Mesothelial cell of epicardium (in vitro differentiated cells): ENCODE measurements at regions not wholly inside any gene's neighbourhood (a gene's known extent, or its start where the extent isn't known, plus 50 kb on each side); places are given as distances from the start of the nearest gene placed in this dataset.
A peak's percentile ranks its signal among the peaks of the same experiment; 100 is the strongest.

Source experiments
- DNase-seq, 2 experiments: peaks; one replicate each; pipeline ENCODE4 v3.0.0; 2021; ENCODE audit warnings: low spot score in 2 of 2; ENCODE audit not compliant: unreplicated experiment in 2 of 2
- H3K27ac Mint-ChIP-seq: 2 replicates; pipeline ENCODE4 v1.8.0; 2021; ENCODE audit warnings: mixed read lengths
- H3K27me3 Mint-ChIP-seq: 2 replicates; pipeline ENCODE4 v1.8.0; 2021; ENCODE audit warnings: low read depth, mixed read lengths
- H3K36me3 Mint-ChIP-seq: 2 replicates; pipeline ENCODE4 v1.8.0; 2021; ENCODE audit warnings: mixed read lengths
- H3K4me1 Mint-ChIP-seq: 2 replicates; pipeline ENCODE4 v1.8.0; 2021; ENCODE audit warnings: mixed read lengths
- H3K4me3 Mint-ChIP-seq: 2 replicates; pipeline ENCODE4 v1.8.0; 2021; ENCODE audit warnings: mild to moderate bottlenecking, moderate library complexity, mixed read lengths
- H3K9me3 Mint-ChIP-seq: 2 replicates; pipeline ENCODE4 v1.8.0; 2021; ENCODE audit warnings: mixed read lengths
- CTCF ChIP-seq: fragments of 200-600 bp; sonication (generic); IDR thresholded peaks from one replicate; pipeline ENCODE4 v1.5.0; 2021; ENCODE audit warnings: antibody characterized with exemption; ENCODE audit not compliant: unreplicated experiment

- no peak for TF ChIP-seq CTCF
- no peaks in the 10 kb centered on the region for H3K36me3 Mint-ChIP-seq
- H3K9me3 Mint-ChIP-seq: peaks cover 25% of the 10 kb centered on the region
- no peaks in the 10 kb centered on the region for H3K27me3 Mint-ChIP-seq
- DNase-seq: no peak
- H3K4me3 Mint-ChIP-seq: no peak overlapping the region
- H3K4me1 Mint-ChIP-seq: peaks cover 4% of the 10 kb centered on the region
- H3K27ac Mint-ChIP-seq: no peak overlapping the region
Observed at GRCh38 chr3:176861137-176861536, 336.1 kb downstream of the TBL1XR1 start.

DNA sequence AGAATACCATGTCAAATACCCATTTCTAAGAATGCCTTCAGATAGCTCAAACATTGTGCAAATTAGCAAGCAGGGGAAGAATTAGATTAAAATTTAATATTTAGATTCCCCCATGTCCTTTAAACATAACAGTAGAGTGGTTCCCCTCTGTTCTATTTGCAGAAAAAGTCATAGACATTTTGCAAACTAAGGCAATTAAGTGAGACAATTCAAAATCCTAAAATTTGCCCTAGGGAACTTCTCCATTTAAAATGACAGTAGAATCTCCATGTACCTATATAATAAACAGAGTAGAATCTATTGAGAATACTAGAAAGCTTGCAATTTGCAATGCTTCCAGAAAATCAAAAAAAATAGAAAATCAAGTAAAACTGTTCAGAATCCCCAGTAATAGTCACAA, 340.6 kb downstream of the TBL1XR1 start:
- no peak for DNase-seq
- no peak overlapping the region for H3K4me3 Mint-ChIP-seq
- peaks cover 6% of the 10 kb centered on the region for H3K9me3 Mint-ChIP-seq
- H3K27ac Mint-ChIP-seq: no peak overlapping the region
- no peaks in the 10 kb centered on the region for H3K36me3 Mint-ChIP-seq
- no peaks in the 10 kb centered on the region for H3K27me3 Mint-ChIP-seq
- no peak for TF ChIP-seq CTCF
- H3K4me1 Mint-ChIP-seq: peaks cover 11% of the 10 kb centered on the region

DNA sequence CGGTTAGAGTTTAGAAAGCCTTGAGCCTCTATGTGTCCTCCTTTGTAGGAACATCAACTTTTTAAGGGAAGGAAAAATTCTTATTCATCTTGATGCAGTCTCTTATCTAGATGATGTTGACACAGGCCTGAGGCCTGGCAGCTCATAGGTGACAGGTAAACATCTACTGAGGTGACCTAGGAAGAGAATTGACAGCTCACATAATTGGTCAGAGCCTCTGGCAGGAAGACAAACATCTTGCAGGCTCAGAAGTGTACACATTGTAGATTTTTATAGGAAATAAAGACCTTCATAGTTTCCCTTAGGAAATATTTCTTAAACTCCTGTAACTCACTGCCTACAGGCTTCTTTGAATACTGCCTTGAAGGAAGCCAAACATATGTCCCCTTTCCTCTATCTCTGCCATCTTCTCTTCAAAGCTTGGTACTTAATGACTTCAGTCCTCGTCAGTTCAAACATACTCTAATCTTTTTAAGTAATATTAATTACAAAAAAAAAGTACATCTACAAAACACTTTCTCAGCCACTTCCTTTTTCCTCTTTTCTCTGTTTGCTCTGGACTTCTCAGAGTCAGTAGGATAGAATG, 341.3 kb downstream of the TBL1XR1 start:
- Mint-ChIP-seq H3K4me1 (peaks cover 11% of the 10 kb centered on the region), H3K27ac (peak overlapping the region; percentile 64), H3K36me3 (no peaks in the 10 kb centered on the region), H3K4me3 (no peak overlapping the region), H3K9me3 (peaks cover 6% of the 10 kb centered on the region), H3K27me3 (no peaks in the 10 kb centered on the region)
- TF ChIP-seq CTCF: no peak
- DNase-seq: no peak

DNA sequence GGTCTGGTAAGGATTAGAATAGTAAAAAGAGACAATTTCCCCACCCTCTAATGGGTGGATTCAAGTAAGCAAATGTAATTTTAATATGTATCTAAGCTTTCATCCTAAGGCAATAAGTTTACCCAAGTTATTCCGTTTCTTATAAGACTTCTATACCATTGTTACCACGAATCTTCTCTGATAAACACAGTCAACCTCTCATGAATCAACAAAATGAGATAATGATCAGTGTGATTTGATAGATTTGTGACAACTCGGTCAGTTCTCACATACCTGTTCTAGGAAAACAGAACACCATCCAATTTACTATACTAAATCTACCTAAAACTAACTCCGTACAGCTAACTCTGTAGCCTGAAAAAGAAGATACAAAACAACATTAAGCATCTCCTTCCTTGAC, 342.1 kb downstream of the TBL1XR1 start:
- Mint-ChIP-seq H3K27ac (no peak overlapping the region), H3K36me3 (no peaks in the 10 kb centered on the region), H3K4me3 (no peak overlapping the region), H3K27me3 (no peaks in the 10 kb centered on the region), H3K9me3 (peaks cover 3% of the 10 kb centered on the region), H3K4me1 (peaks cover 11% of the 10 kb centered on the region)
- no peak for DNase-seq
- no peak for TF ChIP-seq CTCF

DNA sequence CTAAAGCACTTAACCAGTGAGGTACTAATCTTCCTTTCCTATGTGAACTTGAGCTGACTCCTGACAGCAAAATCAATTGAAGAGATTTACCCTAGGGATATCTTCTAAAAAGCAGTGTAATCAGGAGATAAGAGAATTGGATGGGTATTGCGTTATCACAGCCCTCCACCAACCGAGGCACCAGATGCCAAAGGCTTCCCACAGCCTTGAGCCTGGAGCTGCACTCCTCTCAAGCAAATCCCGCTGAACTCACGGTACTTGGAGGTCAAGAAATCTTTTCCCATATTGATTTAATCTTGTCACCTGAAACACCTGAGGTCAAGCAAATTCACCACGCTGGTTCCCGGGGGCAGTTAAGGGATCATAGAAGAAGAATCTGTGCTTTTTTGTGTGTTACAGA, 346.8 kb downstream of the TBL1XR1 start:
- DNase-seq: no peak
- H3K36me3 Mint-ChIP-seq: no peaks in the 10 kb centered on the region
- H3K27me3 Mint-ChIP-seq: no peaks in the 10 kb centered on the region
- no peak overlapping the region for H3K27ac Mint-ChIP-seq
- H3K9me3 Mint-ChIP-seq: no peaks in the 10 kb centered on the region
- no peak for TF ChIP-seq CTCF
- peaks cover 2% of the 10 kb centered on the region for H3K4me1 Mint-ChIP-seq
- H3K4me3 Mint-ChIP-seq: no peak overlapping the region
